Endothelial cell (in vitro differentiated cells): ENCODE measurements at regions not wholly inside any gene's neighbourhood (a gene's known extent, or its start where the extent isn't known, plus 50 kb on each side); places are given as distances from the start of the nearest gene placed in this dataset.

Experiments
- DNase-seq: peaks from one replicate; pipeline ENCODE4 v3.0.0; 2021; ENCODE audit warnings: low spot score
- H3K27ac Mint-ChIP-seq: one replicate; pipeline ENCODE4 v1.8.0; 2021; ENCODE audit warnings: mixed read lengths, inconsistent platforms; ENCODE audit not compliant: unreplicated experiment
- H3K27me3 Mint-ChIP-seq: one replicate; pipeline ENCODE4 v1.8.0; 2021; ENCODE audit warnings: mild to moderate bottlenecking, moderate library complexity, mixed read lengths, inconsistent platforms; ENCODE audit not compliant: unreplicated experiment
- H3K36me3 Mint-ChIP-seq: one replicate; pipeline ENCODE4 v1.8.0; 2021; ENCODE audit warnings: mild to moderate bottlenecking, low read depth, mixed read lengths, inconsistent platforms; ENCODE audit not compliant: unreplicated experiment
- H3K4me1 Mint-ChIP-seq: one replicate; pipeline ENCODE4 v1.8.0; 2021; ENCODE audit warnings: mild to moderate bottlenecking, mixed read lengths, inconsistent platforms; ENCODE audit not compliant: unreplicated experiment
- H3K4me3 Mint-ChIP-seq: one replicate; pipeline ENCODE4 v1.8.0; 2021; ENCODE audit warnings: mild to moderate bottlenecking, mixed read lengths, inconsistent platforms; ENCODE audit not compliant: unreplicated experiment
- H3K9me3 Mint-ChIP-seq: one replicate; pipeline ENCODE4 v1.8.0; 2021; ENCODE audit warnings: mixed read lengths, inconsistent platforms; ENCODE audit not compliant: unreplicated experiment
- TF ChIP-seq, protein P1 (sequence below): fragments of 200-600 bp; sonication (generic); IDR thresholded peaks from one replicate; pipeline ENCODE4 v1.5.0; 2021; ENCODE audit warnings: antibody characterized with exemption; ENCODE audit not compliant: unreplicated experiment

GRCh38 chr6:140039364-140039763, 664.9 kb upstream of the CITED2 start:
- no peak for DNase-seq
- Mint-ChIP-seq H3K4me1 (no peaks in the 10 kb centered on the region), H3K27me3 (no peaks in the 10 kb centered on the region), H3K4me3 (no peak overlapping the region), H3K27ac (no peak overlapping the region), H3K9me3 (no peaks in the 10 kb centered on the region), H3K36me3 (no peaks in the 10 kb centered on the region)
- TF ChIP-seq, protein P1, sequence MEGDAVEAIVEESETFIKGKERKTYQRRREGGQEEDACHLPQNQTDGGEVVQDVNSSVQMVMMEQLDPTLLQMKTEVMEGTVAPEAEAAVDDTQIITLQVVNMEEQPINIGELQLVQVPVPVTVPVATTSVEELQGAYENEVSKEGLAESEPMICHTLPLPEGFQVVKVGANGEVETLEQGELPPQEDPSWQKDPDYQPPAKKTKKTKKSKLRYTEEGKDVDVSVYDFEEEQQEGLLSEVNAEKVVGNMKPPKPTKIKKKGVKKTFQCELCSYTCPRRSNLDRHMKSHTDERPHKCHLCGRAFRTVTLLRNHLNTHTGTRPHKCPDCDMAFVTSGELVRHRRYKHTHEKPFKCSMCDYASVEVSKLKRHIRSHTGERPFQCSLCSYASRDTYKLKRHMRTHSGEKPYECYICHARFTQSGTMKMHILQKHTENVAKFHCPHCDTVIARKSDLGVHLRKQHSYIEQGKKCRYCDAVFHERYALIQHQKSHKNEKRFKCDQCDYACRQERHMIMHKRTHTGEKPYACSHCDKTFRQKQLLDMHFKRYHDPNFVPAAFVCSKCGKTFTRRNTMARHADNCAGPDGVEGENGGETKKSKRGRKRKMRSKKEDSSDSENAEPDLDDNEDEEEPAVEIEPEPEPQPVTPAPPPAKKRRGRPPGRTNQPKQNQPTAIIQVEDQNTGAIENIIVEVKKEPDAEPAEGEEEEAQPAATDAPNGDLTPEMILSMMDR, result no peak

DNA sequence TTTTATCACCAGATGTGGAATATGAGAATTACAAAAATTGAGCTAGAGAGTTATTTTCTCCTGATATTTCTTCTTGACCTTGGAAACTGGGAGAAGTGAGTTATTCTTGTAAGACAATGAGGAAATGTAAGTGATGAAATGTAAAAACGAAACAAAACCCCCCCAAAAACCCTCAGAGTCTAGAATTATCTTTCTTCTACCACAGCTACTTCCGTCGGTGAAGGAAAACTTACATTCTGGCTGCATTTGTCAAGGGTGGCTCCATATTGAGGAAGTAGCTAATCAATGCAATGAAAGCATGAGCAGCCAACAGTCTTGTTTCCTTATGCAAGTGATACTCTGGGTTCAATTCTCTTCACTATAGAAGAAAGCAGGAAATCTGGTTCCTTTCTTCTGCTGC, 661.7 kb upstream of the CITED2 start:
- TF ChIP-seq, protein P1, result no peak
- DNase-seq, result no peak
- Mint-ChIP-seq H3K36me3 (no peaks in the 10 kb centered on the region), H3K27me3 (no peaks in the 10 kb centered on the region), H3K9me3 (no peaks in the 10 kb centered on the region), H3K4me1 (no peaks in the 10 kb centered on the region), H3K4me3 (no peak overlapping the region), H3K27ac (no peak overlapping the region)

- Mint-ChIP-seq H3K9me3 (no peaks in the 10 kb centered on the region), H3K36me3 (no peaks in the 10 kb centered on the region), H3K4me3 (no peak overlapping the region), H3K4me1 (no peaks in the 10 kb centered on the region), H3K27ac (no peak overlapping the region), H3K27me3 (no peaks in the 10 kb centered on the region)
- TF ChIP-seq, protein P1, result no peak
- no peak for DNase-seq
Observed at GRCh38 chr6:140032189-140032588, 657.7 kb upstream of the CITED2 start.

DNA sequence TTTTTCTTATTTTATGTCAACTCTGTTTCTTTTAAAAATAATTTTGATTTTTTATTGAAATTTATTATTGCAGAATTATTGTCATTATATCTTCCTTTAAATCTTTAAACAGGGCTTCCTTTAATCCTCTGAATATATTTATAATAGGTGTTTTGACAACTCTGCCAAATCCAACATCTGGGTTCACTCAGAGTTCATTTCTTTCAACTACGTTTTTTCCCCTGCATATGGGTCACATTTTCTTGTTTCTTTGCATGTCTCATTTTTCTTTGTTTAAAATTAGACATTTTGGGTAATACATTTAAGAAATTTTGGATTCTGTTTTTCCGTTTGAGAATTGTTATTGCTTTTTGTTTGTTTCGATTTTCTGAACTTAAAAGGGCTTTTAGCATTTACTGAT, 655.1 kb upstream of the CITED2 start:
- no peak for DNase-seq
- Mint-ChIP-seq H3K27ac (no peak overlapping the region), H3K4me1 (no peaks in the 10 kb centered on the region), H3K4me3 (no peak overlapping the region), H3K9me3 (no peaks in the 10 kb centered on the region), H3K36me3 (no peaks in the 10 kb centered on the region), H3K27me3 (no peaks in the 10 kb centered on the region)
- TF ChIP-seq, protein P1, result no peak

DNA sequence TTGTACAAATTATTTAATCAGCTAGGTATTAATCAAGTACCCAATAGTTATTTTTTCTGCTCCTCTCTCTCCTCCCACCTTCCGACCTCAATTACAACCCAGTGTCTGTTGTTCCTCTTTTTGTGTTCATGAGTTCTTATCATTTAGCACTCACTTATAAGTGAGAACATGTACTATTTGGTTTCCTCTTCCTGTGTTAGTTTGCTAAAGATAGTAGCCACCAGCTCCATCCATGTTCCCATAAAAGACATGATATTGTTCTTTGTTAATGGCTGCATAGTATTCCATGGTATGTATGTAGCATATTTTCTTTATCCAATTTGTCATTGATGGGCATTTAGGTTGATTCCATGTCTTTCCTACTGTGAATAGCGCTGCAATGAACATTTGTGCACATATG, 652.8 kb upstream of the CITED2 start:
- Mint-ChIP-seq H3K4me3 (no peak overlapping the region), H3K27ac (no peak overlapping the region), H3K4me1 (no peaks in the 10 kb centered on the region), H3K36me3 (no peaks in the 10 kb centered on the region), H3K27me3 (no peaks in the 10 kb centered on the region), H3K9me3 (no peaks in the 10 kb centered on the region)
- TF ChIP-seq, protein P1, result no peak
- no peak for DNase-seq
